Ishikawa (cell line): ENCODE measurements at regions not wholly inside any gene's neighbourhood (a gene's known extent, or its start where the extent isn't known, plus 50 kb on each side); places are given as distances from the start of the nearest gene placed in this dataset.

Source experiments
- CEBPB ChIP-seq: IDR thresholded peaks from 2 replicates; pipeline ENCODE4 v1.6.1; 2012
- CREB1 ChIP-seq: IDR thresholded peaks from 2 replicates; pipeline ENCODE4 v1.6.1; 2012; ENCODE audit warnings: low read depth
- EGR1 ChIP-seq: IDR thresholded peaks from 2 replicates; pipeline ENCODE4 v1.6.1; 2012
- EP300 ChIP-seq: IDR thresholded peaks from 2 replicates; pipeline ENCODE4 v1.6.1; 2012; ENCODE audit warnings: borderline replicate concordance
- FOXM1 ChIP-seq: IDR thresholded peaks from 2 replicates; pipeline ENCODE4 v1.6.1; 2012; ENCODE audit warnings: low read depth, borderline replicate concordance
- NFIC ChIP-seq: IDR thresholded peaks from 2 replicates; pipeline ENCODE4 v1.6.1; 2012
- RAD21 ChIP-seq: IDR thresholded peaks from 2 replicates; pipeline ENCODE4 v1.6.1; 2012; ENCODE audit warnings: low read depth
- REST ChIP-seq: IDR thresholded peaks from 2 replicates; pipeline ENCODE4 v1.6.1; 2012; ENCODE audit warnings: low read depth, mild to moderate bottlenecking
- TAF1 ChIP-seq: IDR thresholded peaks from 2 replicates; pipeline ENCODE4 v1.6.1; 2012; ENCODE audit warnings: low read depth, mild to moderate bottlenecking
- TCF12 ChIP-seq: IDR thresholded peaks from 2 replicates; pipeline ENCODE4 v1.6.1; 2012; ENCODE audit warnings: low read depth
- TEAD4 ChIP-seq: IDR thresholded peaks from 2 replicates; pipeline ENCODE4 v1.6.1; 2012
- USF1 ChIP-seq: IDR thresholded peaks from 2 replicates; pipeline ENCODE4 v1.6.1; 2012
- YY1 ChIP-seq: IDR thresholded peaks from 2 replicates; pipeline ENCODE4 v1.6.1; 2012; ENCODE audit warnings: low read depth
- ZBTB7A ChIP-seq: IDR thresholded peaks from 2 replicates; pipeline ENCODE4 v1.6.1; 2012; ENCODE audit warnings: low read depth
- TF ChIP-seq, protein P1 (sequence below): IDR thresholded peaks from 2 replicates; pipeline ENCODE4 v1.6.1; 2012

- TF ChIP-seq EP300 (no peak), CEBPB (no peak), ZBTB7A (no peak), TAF1 (no peak), NFIC (no peak), REST (no peak), FOXM1 (no peak), TEAD4 (no peak), EGR1 (no peak), USF1 (no peak), TCF12 (no peak), CREB1 (no peak), YY1 (no peak), RAD21 (no peak)
- TF ChIP-seq, protein P1, sequence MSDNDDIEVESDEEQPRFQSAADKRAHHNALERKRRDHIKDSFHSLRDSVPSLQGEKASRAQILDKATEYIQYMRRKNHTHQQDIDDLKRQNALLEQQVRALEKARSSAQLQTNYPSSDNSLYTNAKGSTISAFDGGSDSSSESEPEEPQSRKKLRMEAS, result no peak
Observed at GRCh38 chr13:73465617-73465971, 406.8 kb downstream of the KLF5 start.

DNA sequence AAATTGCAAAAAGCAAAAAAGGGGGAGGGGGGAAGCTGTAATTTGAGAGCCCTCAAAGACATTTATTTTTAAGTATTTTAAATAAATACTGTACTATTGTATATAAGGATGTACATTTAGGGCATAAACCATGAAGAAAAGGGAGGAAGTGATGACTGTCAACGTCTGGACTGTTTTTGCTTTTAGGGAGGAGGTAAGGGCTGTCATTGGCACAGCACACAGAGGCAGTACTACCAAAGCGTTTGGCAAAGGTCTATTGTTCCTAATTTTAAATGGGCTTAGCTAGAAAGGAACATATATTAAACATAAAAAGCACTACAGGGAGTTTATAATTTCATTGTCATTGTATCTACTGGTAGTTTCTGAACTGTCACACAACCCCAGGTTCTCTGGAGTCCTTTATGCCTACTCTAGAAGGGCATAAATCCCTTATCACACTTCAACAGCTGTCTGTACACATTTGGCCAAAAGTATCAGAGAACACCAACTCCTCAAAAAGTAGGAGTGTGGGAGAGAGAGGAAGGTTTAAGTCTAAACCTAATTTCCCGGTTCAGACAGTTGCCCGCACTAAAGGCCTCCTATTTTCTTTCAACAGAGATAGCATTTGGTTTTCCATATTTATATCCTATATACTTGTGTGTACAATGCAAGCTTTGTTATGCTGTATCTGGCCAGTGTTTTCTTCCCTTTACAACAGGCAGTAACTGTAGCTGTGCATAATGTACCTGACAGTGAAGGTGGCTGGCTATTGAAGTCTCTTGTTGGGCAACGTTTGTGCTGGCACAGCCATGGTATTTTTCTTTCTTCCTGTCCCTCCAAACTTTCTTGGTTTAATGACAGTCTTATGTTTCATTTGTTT is 406.2 kb downstream of the KLF5 start:
- TF ChIP-seq REST, result no peak
- no peak for TF ChIP-seq YY1
- TF ChIP-seq RAD21, result no peak
- TF ChIP-seq ZBTB7A, result no peak

DNA sequence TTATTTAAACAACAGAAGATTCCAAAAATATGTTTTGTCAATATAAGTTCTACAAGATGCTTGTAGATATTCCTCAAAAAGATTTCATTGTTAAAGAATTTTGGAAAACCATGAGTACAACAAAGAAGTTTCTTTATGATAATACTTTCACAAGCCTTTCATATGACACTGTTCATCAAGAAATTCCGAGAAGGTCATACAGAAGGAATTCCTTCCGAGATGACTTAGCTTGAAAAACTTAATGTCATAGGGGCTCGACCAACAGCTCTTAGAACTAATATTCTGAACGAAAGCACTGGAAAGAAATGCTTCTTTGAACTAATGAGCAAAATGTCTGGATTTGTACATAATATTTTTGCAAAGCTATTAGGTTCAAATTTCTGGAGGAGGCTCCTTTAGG is 403.4 kb downstream of the KLF5 start:
- TF ChIP-seq, protein P1, result no peak
- TF ChIP-seq REST (no peak), CREB1 (no peak), CEBPB (no peak), USF1 (no peak), TEAD4 (no peak), RAD21 (no peak), NFIC (no peak), TCF12 (no peak), TAF1 (no peak)

DNA sequence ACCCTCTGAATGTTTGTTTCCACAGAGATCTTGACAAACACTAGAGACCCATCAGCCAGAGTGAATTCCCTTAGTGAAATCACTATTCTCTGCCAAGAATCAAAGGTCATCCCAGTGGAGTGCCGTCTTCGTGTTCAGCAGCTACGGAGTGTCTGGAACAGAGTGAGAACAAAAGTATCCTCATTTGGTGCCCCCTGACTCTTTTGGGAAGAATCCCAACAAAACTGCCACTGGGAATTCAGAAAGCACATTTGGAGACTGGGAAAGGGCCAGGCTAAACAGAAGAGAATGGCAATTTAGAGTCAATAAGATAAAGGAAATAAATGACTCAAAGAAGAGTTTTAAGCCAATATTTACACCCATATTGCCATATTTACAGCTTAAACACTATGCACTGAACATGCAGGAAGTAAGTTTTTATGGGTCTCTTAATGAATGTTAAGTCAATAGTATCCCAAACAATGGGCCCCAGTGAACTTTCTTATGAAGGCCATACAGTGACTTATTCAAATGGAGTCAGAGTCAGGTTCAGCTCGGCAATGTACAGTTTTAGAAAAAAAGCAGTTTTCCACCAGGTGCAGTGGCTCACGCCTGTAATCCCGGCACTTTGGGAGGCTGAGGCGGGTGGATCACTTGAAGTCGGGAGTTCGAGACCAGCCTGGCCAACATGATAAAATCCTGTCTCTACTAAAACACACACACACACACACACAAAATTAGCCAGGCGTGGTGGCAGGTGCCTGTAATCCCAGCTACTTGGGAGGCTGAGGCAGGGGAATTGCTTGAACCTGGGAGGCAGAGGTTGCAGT is 392.6 kb downstream of the KLF5 start:
- TF ChIP-seq NFIC, result no peak
- TF ChIP-seq CEBPB, result no peak
- TF ChIP-seq REST, result no peak
- no peak for TF ChIP-seq TAF1
- TF ChIP-seq USF1, result no peak
- no peak for TF ChIP-seq TCF12
- TF ChIP-seq TEAD4, result no peak
- TF ChIP-seq RAD21, result no peak
- TF ChIP-seq FOXM1, result no peak
- no peak for TF ChIP-seq EGR1
- no peak for TF ChIP-seq CREB1
